DOHH2 (cell line): ENCODE measurements at regions not wholly inside any gene's neighbourhood (a gene's known extent, or its start where the extent isn't known, plus 50 kb on each side); places are given as distances from the start of the nearest gene placed in this dataset.

Experiments
- CTCF ChIP-seq: fragments of 200-600 bp; sonication (generic); IDR thresholded peaks from one replicate; pipeline ENCODE4 v1.5.1; 2014; ENCODE audit warnings: antibody characterized with exemption, mild to moderate bottlenecking, low read depth, low read length; ENCODE audit not compliant: poor library complexity, severe bottlenecking
- EZH2phosphoT487 ChIP-seq: fragments of 200-600 bp; sonication (generic); IDR thresholded peaks from 2 replicates; pipeline ENCODE4 v1.6.1; 2017; ENCODE audit warnings: borderline replicate concordance, mild to moderate bottlenecking, antibody characterized with exemption, low read length, moderate library complexity, mixed read lengths

DNA sequence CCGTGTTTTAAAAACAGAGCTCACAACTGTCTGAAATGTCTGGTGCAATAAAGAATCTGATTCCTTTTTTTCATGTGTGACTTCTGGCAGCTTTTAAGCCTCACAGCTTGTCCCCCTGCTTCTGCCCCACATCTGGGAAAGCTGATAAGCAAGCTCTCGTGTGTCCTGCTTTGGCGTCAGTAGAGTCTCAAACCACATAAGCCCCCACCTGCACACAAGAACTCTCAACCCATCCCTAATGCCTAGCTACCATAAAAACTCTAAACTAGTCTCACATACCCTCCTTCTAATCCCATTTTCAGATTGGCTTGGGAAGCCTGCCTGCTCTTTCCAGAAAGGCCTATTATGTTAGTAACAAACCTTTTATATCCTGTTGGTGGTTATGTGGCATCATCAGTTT, 94.6 kb upstream of the DAB1 start:
- TF ChIP-seq CTCF = no peak
- TF ChIP-seq EZH2phosphoT487 = no peak
